ENCODE measurements at regions not wholly inside any gene's neighbourhood (a gene's known extent, or its start where the extent isn't known, plus 50 kb on each side); places are given as distances from the start of the nearest gene placed in this dataset.

- TF ChIP-seq EZH2 (IDR thresholded peaks at IDR 0.05), result no peak
- no peak for TF ChIP-seq POLR2AphosphoS5 (IDR thresholded peaks at IDR 0.05; ENCODE audit: borderline replicate concordance, low read depth, low read length)
- TF ChIP-seq FOXP2 (optimal IDR thresholded peaks at IDR 0.05; ENCODE audit: control extremely low read depth, extremely low read length, insufficient read depth), result no peak
Observed at GRCh38 chr5:174359071-174359470, 313.6 kb downstream of the NSG2 start.
